Upper lobe of left lung (tissue), 6 donors: ENCODE measurements at regions not wholly inside any gene's neighbourhood (a gene's known extent, or its start where the extent isn't known, plus 50 kb on each side); places are given as distances from the start of the nearest gene placed in this dataset.

Experiments
- ATAC-seq, 2 donors: fragments of 200-7000 bp; cut with Tn5 transposase; one replicate each; pipeline ENCODE4 v1.9.1; 2022; ENCODE audit warnings: mild to moderate bottlenecking in 2 of 2, moderate library complexity in 2 of 2; ENCODE audit not compliant: low FRiP score in 2 of 2
- DNase-seq, 2 donors: peaks; one replicate each; pipeline ENCODE4 v3.0.0-alpha.2; 2019 to 2020
- H3K27ac ChIP-seq, 4 donors: fragments of 200-600 bp; sonication (generic); one replicate each; pipeline ENCODE4 v1.5.1; 2016 to 2019
- H3K27me3 ChIP-seq, 4 donors: fragments of 200-600 bp; sonication (generic); one replicate each; pipeline ENCODE4 v1.5.1; 2017 to 2019
- H3K36me3 ChIP-seq, 4 donors: fragments of 200-600 bp; sonication (generic); one replicate each; pipeline ENCODE4 v1.5.1; 2016 to 2019
- H3K4me1 ChIP-seq, 4 donors: fragments of 200-600 bp; sonication (generic); one replicate each; pipeline ENCODE4 v1.5.1; 2018 to 2019
- H3K4me3 ChIP-seq, 4 donors: fragments of 200-600 bp; sonication (generic); one replicate each; pipeline ENCODE4 v1.5.1; 2017 to 2019; ENCODE audit warnings: mild to moderate bottlenecking in 2 of 4, moderate library complexity in 1 of 4
- H3K9me3 ChIP-seq, 4 donors: fragments of 200-600 bp; sonication (generic); one replicate each; pipeline ENCODE4 v1.5.1; 2018 to 2019
- CTCF ChIP-seq, 6 experiments: fragments of 450-650 bp in 4 of 6; fragments of 200-600 bp in 2 of 6; sonication (generic) in 2 of 6; IDR thresholded peaks; one replicate each; pipeline ENCODE4 v1.5.1; 2016 to 2019; ENCODE audit warnings: antibody characterized with exemption in 6 of 6
- EP300 ChIP-seq, 4 donors: sonication (generic); formaldehyde crosslinking; IDR thresholded peaks; one replicate each; pipeline ENCODE4 v1.5.1; 2017; ENCODE audit warnings: antibody characterized with exemption in 4 of 4, control low read depth in 2 of 4
- POLR2A ChIP-seq, 4 donors: fragments of 450-650 bp; IDR thresholded peaks; one replicate each; pipeline ENCODE4 v1.5.1; 2016 to 2017; ENCODE audit warnings: antibody characterized with exemption in 4 of 4, mild to moderate bottlenecking in 2 of 4
- POLR2AphosphoS5 ChIP-seq, 2 donors: sonication (generic); formaldehyde crosslinking; IDR thresholded peaks; one replicate each; pipeline ENCODE4 v1.5.1; 2017; ENCODE audit warnings: antibody characterized with exemption in 2 of 2
- WGBS, 2 donors: methylation state at CpG; one replicate each; pipeline ENCODE4 v1.1.5; 2017 to 2018; 5-methylcytosine and 5-hydroxymethylcytosine counted together
- donor health status: DM: no; HTN: no; CAD: no; lungs with moderate emphysema.
- donor health status: DM: no; HTN: yes; CAD: no; lungs with severe emphysema.

- no peaks in the 10 kb centered on the region for H3K4me1 ChIP-seq
- H3K9me3 ChIP-seq, result no peaks in the 10 kb centered on the region
- H3K36me3 ChIP-seq, result no peaks in the 10 kb centered on the region
- no peak overlapping the region for H3K27ac ChIP-seq
- no peaks in the 10 kb centered on the region for H3K27me3 ChIP-seq
- ATAC-seq, result no peak
- H3K4me3 ChIP-seq, result no peak overlapping the region
- DNase-seq, result no peak
- TF ChIP-seq EP300 (IDR thresholded peaks at IDR 0.05) (no peak), CTCF (IDR thresholded peaks at IDR 0.05) (no peak), POLR2AphosphoS5 (IDR thresholded peaks at IDR 0.05) (no peak), POLR2A (IDR thresholded peaks at IDR 0.05) (no peak)
- WGBS, 2 donors, result 57 to 63% methylated on average over 3 of the region's 3 CpGs
Observed at GRCh38 chr11:121892863-121893262, 223.2 kb downstream of the BLID start.

GRCh38 chr11:121892131-121892681 is 223.8 kb downstream of the BLID start:
- no peak overlapping the region for H3K4me3 ChIP-seq
- no peaks in the 10 kb centered on the region for H3K36me3 ChIP-seq
- no peak for DNase-seq
- no peak for ATAC-seq
- no peak overlapping the region for H3K27ac ChIP-seq
- TF ChIP-seq EP300 (IDR thresholded peaks at IDR 0.05) (no peak), POLR2A (IDR thresholded peaks at IDR 0.05) (no peak), POLR2AphosphoS5 (IDR thresholded peaks at IDR 0.05) (no peak), CTCF (IDR thresholded peaks at IDR 0.05) (no peak)
- 57 to 69% methylated on average over 3 of the region's 3 CpGs for WGBS, 2 donors
- H3K9me3 ChIP-seq, result no peaks in the 10 kb centered on the region
- H3K27me3 ChIP-seq, result no peaks in the 10 kb centered on the region
- no peaks in the 10 kb centered on the region for H3K4me1 ChIP-seq

- peak in 1 of 2 donors; percentile 24 for ATAC-seq
- no peaks in the 10 kb centered on the region for H3K9me3 ChIP-seq
Observed at GRCh38 chr11:121890946-121891515, 225.0 kb downstream of the BLID start.

GRCh38 chr11:121890377-121890776 is 225.6 kb downstream of the BLID start:
- WGBS, 2 donors, result 81 to 91% methylated on average over 2 of the region's 2 CpGs
- Histone ChIP-seq H3K27me3 (no peaks in the 10 kb centered on the region), H3K27ac (no peak overlapping the region), H3K36me3 (no peaks in the 10 kb centered on the region), H3K4me1 (no peaks in the 10 kb centered on the region), H3K9me3 (no peaks in the 10 kb centered on the region), H3K4me3 (no peak overlapping the region)
- TF ChIP-seq CTCF (IDR thresholded peaks at IDR 0.05) (no peak), EP300 (IDR thresholded peaks at IDR 0.05) (no peak), POLR2A (IDR thresholded peaks at IDR 0.05) (no peak), POLR2AphosphoS5 (IDR thresholded peaks at IDR 0.05) (no peak)
- DNase-seq (no peak), ATAC-seq (no peak)

More at GRCh38 chr11:121890946-121891515, 225.0 kb downstream of the BLID start:
- no peak overlapping the region for H3K27ac ChIP-seq
- no peaks in the 10 kb centered on the region for H3K36me3 ChIP-seq
- TF ChIP-seq POLR2A (IDR thresholded peaks at IDR 0.05) (no peak), CTCF (IDR thresholded peaks at IDR 0.05) (no peak), EP300 (IDR thresholded peaks at IDR 0.05) (no peak), POLR2AphosphoS5 (IDR thresholded peaks at IDR 0.05) (no peak)
- DNase-seq, result no peak
- H3K4me1 ChIP-seq, result no peaks in the 10 kb centered on the region
- whole genome bisulfite sequencing, 2 donors, result 77 to 85% methylated on average over 6 of the region's 6 CpGs
- H3K27me3 ChIP-seq, result no peaks in the 10 kb centered on the region
- H3K4me3 ChIP-seq, result no peak overlapping the region

- ATAC-seq (no peak), DNase-seq (no peak)
- 95 to 96% methylated on average over 1 of the region's 1 CpG for WGBS, 2 donors
- H3K4me1 ChIP-seq, result no peaks in the 10 kb centered on the region
- H3K27ac ChIP-seq, result no peak overlapping the region
- no peaks in the 10 kb centered on the region for H3K36me3 ChIP-seq
- H3K4me3 ChIP-seq, result no peak overlapping the region
- H3K9me3 ChIP-seq, result no peaks in the 10 kb centered on the region
- no peaks in the 10 kb centered on the region for H3K27me3 ChIP-seq
- TF ChIP-seq POLR2AphosphoS5 (IDR thresholded peaks at IDR 0.05) (no peak), CTCF (IDR thresholded peaks at IDR 0.05) (no peak), EP300 (IDR thresholded peaks at IDR 0.05) (no peak), POLR2A (IDR thresholded peaks at IDR 0.05) (no peak)
Observed at GRCh38 chr11:121889931-121890330, 226.1 kb downstream of the BLID start.
